HFFc6 (cell line): ENCODE measurements at regions not wholly inside any gene's neighbourhood (a gene's known extent, or its start where the extent isn't known, plus 50 kb on each side); places are given as distances from the start of the nearest gene placed in this dataset.

Source experiments
- DNase-seq: peaks from one replicate; pipeline ENCODE4 v3.0.0-alpha.2; 2018
- H3K27ac Mint-ChIP-seq: 2 replicates; pipeline ENCODE4 v1.8.0; 2020; ENCODE audit warnings: mild to moderate bottlenecking, mixed read lengths
- H3K27me3 Mint-ChIP-seq: 2 replicates; pipeline ENCODE4 v1.8.0; 2021; ENCODE audit warnings: mild to moderate bottlenecking, moderate library complexity, mixed read lengths; ENCODE audit not compliant: insufficient read depth
- H3K36me3 Mint-ChIP-seq: 2 replicates; pipeline ENCODE4 v1.8.0; 2021; ENCODE audit warnings: low read depth, mixed read lengths
- H3K4me1 Mint-ChIP-seq: 2 replicates; pipeline ENCODE4 v1.8.0; 2020; ENCODE audit warnings: low read depth, mixed read lengths
- H3K4me3 Mint-ChIP-seq: 2 replicates; pipeline ENCODE4 v1.8.0; 2020; ENCODE audit warnings: mild to moderate bottlenecking, moderate library complexity, mixed read lengths
- H3K9me3 Mint-ChIP-seq: 2 replicates; pipeline ENCODE4 v1.8.0; 2020; ENCODE audit warnings: mild to moderate bottlenecking, mixed read lengths
- TF ChIP-seq, protein P1 (sequence below): fragments of 200-600 bp; sonication (generic); IDR thresholded peaks from 2 replicates; pipeline ENCODE4 v1.5.0; 2021; ENCODE audit warnings: antibody characterized with exemption, mild to moderate bottlenecking

DNA sequence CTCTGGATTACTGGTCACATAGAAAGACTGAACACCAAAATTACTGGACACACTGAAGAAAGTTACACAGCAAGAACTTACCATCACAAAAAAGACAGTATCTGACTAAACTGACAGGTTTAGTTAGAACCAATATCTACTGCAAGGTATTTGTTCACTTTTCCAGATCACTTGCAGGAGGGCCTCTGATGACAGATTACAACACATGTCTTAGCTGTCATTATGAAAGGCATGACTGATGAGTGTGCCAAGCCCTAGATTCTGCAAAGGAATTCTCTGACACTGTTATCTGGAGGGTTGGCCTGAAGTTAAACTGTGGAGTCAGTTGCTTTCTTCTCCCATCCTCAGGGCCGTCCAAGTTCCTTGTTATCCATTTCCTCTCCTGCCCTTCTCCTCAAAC, 242.7 kb downstream of the KIF20B start:
- Mint-ChIP-seq H3K4me1 (no peaks in the 10 kb centered on the region), H3K4me3 (no peak overlapping the region), H3K9me3 (no peaks in the 10 kb centered on the region; the same call in 1 of the 2 replicates), H3K27me3 (no peaks in the 10 kb centered on the region), H3K36me3 (no peaks in the 10 kb centered on the region), H3K27ac (no peak overlapping the region)
- TF ChIP-seq, protein P1, sequence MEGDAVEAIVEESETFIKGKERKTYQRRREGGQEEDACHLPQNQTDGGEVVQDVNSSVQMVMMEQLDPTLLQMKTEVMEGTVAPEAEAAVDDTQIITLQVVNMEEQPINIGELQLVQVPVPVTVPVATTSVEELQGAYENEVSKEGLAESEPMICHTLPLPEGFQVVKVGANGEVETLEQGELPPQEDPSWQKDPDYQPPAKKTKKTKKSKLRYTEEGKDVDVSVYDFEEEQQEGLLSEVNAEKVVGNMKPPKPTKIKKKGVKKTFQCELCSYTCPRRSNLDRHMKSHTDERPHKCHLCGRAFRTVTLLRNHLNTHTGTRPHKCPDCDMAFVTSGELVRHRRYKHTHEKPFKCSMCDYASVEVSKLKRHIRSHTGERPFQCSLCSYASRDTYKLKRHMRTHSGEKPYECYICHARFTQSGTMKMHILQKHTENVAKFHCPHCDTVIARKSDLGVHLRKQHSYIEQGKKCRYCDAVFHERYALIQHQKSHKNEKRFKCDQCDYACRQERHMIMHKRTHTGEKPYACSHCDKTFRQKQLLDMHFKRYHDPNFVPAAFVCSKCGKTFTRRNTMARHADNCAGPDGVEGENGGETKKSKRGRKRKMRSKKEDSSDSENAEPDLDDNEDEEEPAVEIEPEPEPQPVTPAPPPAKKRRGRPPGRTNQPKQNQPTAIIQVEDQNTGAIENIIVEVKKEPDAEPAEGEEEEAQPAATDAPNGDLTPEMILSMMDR, result no peak
- DNase-seq, result no peak

DNA sequence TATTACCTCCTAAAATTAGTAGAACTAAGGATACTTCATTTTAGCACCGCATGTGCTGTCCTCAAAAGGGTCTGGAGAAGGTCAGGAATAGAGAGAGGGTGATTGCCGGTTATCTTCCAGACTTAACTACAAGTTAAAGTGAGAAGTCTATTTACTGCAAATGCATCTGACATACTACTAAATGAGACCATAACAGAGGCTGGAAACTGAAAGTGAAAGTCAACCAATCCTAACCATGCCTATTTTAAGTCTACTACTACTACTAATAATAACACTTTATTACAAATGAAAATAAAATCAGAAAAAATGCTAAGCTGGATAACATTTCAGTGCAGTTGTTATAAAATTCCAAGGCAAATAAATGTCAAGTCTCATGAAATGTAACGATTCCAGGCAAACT, 244.7 kb downstream of the KIF20B start:
- no peaks in the 10 kb centered on the region for H3K4me1 Mint-ChIP-seq
- H3K9me3 Mint-ChIP-seq, result no peaks in the 10 kb centered on the region
- H3K36me3 Mint-ChIP-seq, result no peaks in the 10 kb centered on the region
- no peak for DNase-seq
- peak overlapping the region; percentile 25; the same call in 1 of the 2 replicates for H3K4me3 Mint-ChIP-seq
- no peaks in the 10 kb centered on the region for H3K27me3 Mint-ChIP-seq
- no peak overlapping the region for H3K27ac Mint-ChIP-seq
- TF ChIP-seq, protein P1, result no peak

DNA sequence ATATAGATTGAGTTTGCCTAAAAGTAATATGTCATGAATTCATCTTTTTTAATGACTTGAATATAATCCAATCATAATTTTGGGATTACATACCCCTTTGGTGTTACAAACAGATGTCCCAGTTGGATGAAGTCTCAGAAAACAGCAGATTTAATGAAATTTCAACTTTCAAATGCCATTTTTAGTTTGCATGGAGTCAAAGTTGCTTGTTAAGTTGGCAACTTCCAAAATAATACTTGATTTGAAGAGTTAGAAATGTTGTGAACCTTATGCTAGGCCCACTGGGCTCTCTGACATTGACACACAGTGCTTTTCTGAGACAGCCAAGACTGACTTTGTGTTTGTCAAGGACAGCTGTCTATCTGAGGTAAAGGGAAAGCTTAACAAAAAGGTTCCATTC, 248.1 kb downstream of the KIF20B start:
- Mint-ChIP-seq H3K27me3 (peaks cover 3% of the 10 kb centered on the region; the same call in 1 of the 2 replicates), H3K9me3 (no peaks in the 10 kb centered on the region), H3K27ac (no peak overlapping the region), H3K4me3 (no peak overlapping the region), H3K4me1 (no peaks in the 10 kb centered on the region), H3K36me3 (no peaks in the 10 kb centered on the region)
- TF ChIP-seq, protein P1, result no peak
- DNase-seq, result no peak

DNA sequence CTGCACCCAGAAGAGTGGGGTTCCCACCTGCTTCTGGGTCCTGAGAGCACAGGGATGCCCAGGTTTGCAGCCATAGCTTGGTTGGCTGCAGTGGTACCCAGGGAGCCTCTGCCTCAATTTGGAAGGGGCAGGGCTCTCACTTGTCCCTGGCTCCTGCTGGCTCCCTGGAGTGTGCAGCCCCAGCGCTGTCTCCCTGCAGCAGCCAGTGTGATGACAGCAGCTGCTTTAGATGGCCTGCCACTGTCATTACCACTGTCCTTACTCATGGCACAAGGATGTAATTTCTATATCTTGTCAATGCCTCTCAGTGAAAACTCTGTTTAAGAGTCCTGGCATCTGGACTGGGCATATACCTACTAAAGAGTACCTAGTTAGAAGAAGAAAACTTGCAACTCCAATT, 250.9 kb downstream of the KIF20B start:
- H3K9me3 Mint-ChIP-seq, result no peaks in the 10 kb centered on the region

DNA sequence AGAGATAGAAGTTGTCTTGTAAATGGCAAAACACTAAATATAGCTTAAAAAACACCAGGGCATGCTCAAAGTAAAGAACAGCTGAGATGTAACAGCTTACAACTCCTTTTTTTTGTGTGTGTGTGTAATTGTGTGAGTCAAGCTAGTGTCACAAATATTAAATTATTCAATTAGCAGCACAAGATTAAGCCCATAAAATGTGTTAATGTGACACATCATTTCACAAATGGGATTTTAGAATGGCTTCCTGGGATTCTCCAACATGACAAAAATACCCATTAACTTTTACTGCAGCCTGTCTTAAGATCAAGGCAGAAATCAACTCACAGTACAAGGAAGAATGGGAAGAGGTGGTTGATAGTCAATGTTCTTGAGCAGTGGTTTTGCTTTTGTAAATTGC, 251.4 kb downstream of the KIF20B start:
- Mint-ChIP-seq H3K36me3 (no peaks in the 10 kb centered on the region), H3K27me3 (peaks cover 3% of the 10 kb centered on the region; the same call in 1 of the 2 replicates), H3K9me3 (no peaks in the 10 kb centered on the region), H3K4me3 (no peak overlapping the region), H3K27ac (no peak overlapping the region), H3K4me1 (no peaks in the 10 kb centered on the region)
- no peak for DNase-seq
- TF ChIP-seq, protein P1, result no peak

More for the DNA sequence above, 250.9 kb downstream of the KIF20B start:
- no peaks in the 10 kb centered on the region for H3K36me3 Mint-ChIP-seq
- H3K4me3 Mint-ChIP-seq, result no peak overlapping the region
- H3K27me3 Mint-ChIP-seq, result peaks cover 3% of the 10 kb centered on the region; the same call in 1 of the 2 replicates
- no peaks in the 10 kb centered on the region for H3K4me1 Mint-ChIP-seq
- DNase-seq, result no peak
- no peak overlapping the region for H3K27ac Mint-ChIP-seq
- TF ChIP-seq, protein P1, result no peak

DNA sequence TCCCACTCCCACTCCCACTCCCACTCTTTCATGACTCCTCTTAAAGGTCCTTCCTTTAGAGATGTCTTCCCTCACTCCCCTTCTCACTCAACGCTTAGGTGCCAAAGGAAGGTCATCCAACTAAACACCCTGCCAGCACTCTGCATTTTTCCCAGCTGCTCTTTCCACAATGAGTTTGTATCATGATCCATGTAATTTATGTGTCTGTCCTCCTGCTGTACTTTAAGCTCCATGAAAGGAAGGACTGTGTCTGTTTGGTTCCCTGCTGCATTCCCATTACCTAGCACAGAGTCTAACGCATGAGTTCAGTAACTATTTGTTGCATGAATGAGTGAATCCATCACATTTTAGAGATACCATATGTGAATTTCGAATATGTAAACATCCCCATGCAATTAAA, 252.7 kb downstream of the KIF20B start:
- TF ChIP-seq, protein P1, result no peak
- H3K4me3 Mint-ChIP-seq, result no peak overlapping the region
- H3K4me1 Mint-ChIP-seq, result no peaks in the 10 kb centered on the region
- peaks cover 3% of the 10 kb centered on the region; the same call in 1 of the 2 replicates for H3K27me3 Mint-ChIP-seq
- DNase-seq, result no peak
- no peaks in the 10 kb centered on the region for H3K9me3 Mint-ChIP-seq
- no peaks in the 10 kb centered on the region for H3K36me3 Mint-ChIP-seq
- H3K27ac Mint-ChIP-seq, result no peak overlapping the region
